Fibroblast of pulmonary artery (primary cell): ENCODE measurements at regions not wholly inside any gene's neighbourhood (a gene's known extent, or its start where the extent isn't known, plus 50 kb on each side); places are given as distances from the start of the nearest gene placed in this dataset.
A peak's percentile ranks its signal among the peaks of the same experiment; 100 is the strongest.

Source experiments
- DNase-seq: peaks from one replicate; pipeline ENCODE4 v3.0.0-alpha.2; 2010; ENCODE audit warnings: low read depth
- H3K4me3 ChIP-seq: replicated peaks from 2 replicates; pipeline ENCODE4 v1.5.1; 2011; ENCODE audit warnings: low read depth, mild to moderate bottlenecking, control low read depth, low read length, moderate library complexity
- CTCF ChIP-seq: IDR thresholded peaks from 2 replicates; pipeline ENCODE4 v1.5.1; 2011; ENCODE audit warnings: mild to moderate bottlenecking, control low read depth, low read length, inconsistent platforms; ENCODE audit errors: missing control alignments

- no peak for TF ChIP-seq CTCF
- H3K4me3 ChIP-seq: no peak overlapping the region
- DNase-seq: no peak
Measured at GRCh38 chr2:107012714-107013306, 126.8 kb upstream of the ST6GAL2 start.

- DNase-seq: no peak
- H3K4me3 ChIP-seq: no peak overlapping the region
- no peak for TF ChIP-seq CTCF
Measured at GRCh38 chr2:107013884-107014283, 127.9 kb upstream of the ST6GAL2 start.

GRCh38 chr2:107018366-107018765 is 132.4 kb upstream of the ST6GAL2 start:
- no peak overlapping the region for H3K4me3 ChIP-seq
- TF ChIP-seq CTCF: no peak
- no peak for DNase-seq

- H3K4me3 ChIP-seq: no peak overlapping the region
- no peak for TF ChIP-seq CTCF
- DNase-seq: no peak
Measured at GRCh38 chr2:107020392-107020791, 134.4 kb upstream of the ST6GAL2 start.

GRCh38 chr2:107024269-107024668 is 138.3 kb upstream of the ST6GAL2 start:
- DNase-seq: no peak
- TF ChIP-seq CTCF: no peak
- no peak overlapping the region for H3K4me3 ChIP-seq

- no peak overlapping the region for H3K4me3 ChIP-seq
- no peak for DNase-seq
- no peak for TF ChIP-seq CTCF
Measured at GRCh38 chr2:107025291-107025857, 139.4 kb upstream of the ST6GAL2 start.

- TF ChIP-seq CTCF: no peak
- H3K4me3 ChIP-seq: no peak overlapping the region
- peak; percentile 9 for DNase-seq
Measured at GRCh38 chr2:107025869-107026380, 140.0 kb upstream of the ST6GAL2 start.
